GM12878 (cell line): ENCODE measurements at regions not wholly inside any gene's neighbourhood (a gene's known extent, or its start where the extent isn't known, plus 50 kb on each side); places are given as distances from the start of the nearest gene placed in this dataset.

Experiments
- ATAC-seq: fragments of 200-7000 bp; cut with Tn5 transposase; 3 replicates; pipeline ENCODE4 v1.9.1; 2020; ENCODE audit warnings: mild to moderate bottlenecking, moderate library complexity
- BruUV-seq: library from RNA; stranded (reverse); fragments of 400-500 nt; replicated peaks from 2 replicates; lab custom pipeline; 2021; lab: Mats Ljungman, UMichigan
- CTCF ChIA-PET: fragments of 300-600 bp; sonication (Branson Sonifier 250); formaldehyde crosslinking; extraction: SDS; loops from one replicate; lab custom pipeline; 2021; ENCODE audit warnings: inconsistent platforms; lab: Yijun Ruan, JAX
- POLR2A ChIA-PET: fragments of 350-600 bp; formaldehyde crosslinking; extraction: SDS; loops from one replicate; lab custom pipeline; 2021; ENCODE audit warnings: inconsistent platforms; lab: Charles Lee
- RAD21 ChIA-PET: fragments of 300-600 bp; sonication (Branson Sonifier 250); formaldehyde crosslinking; loops from one replicate; lab custom pipeline; 2023; ENCODE audit warnings: antibody characterized with exemption; ENCODE audit not compliant: unreplicated experiment; lab: Charles Lee
- SMC1A ChIA-PET: fragments of 300-600 bp; sonication (Branson Sonifier 250); formaldehyde crosslinking; loops from one replicate; lab custom pipeline; 2023; ENCODE audit not compliant: unreplicated experiment, uncharacterized antibody; lab: Charles Lee
- DNase-seq: peaks from one replicate; pipeline ENCODE4 v3.0.0-alpha.2; 2011; ENCODE audit warnings: low read depth, low spot score
- FAIRE-seq: peaks from 3 replicates; lab custom pipeline; 2011; peaks lifted over from hg19 to GRCh38; lab: Jason Lieb, UNC
- H2AFZ ChIP-seq: 2 replicates; pipeline ENCODE4 v1.6.0; 2011; ENCODE audit warnings: low read depth, low read length, control low read depth; ENCODE audit not compliant: control insufficient read depth
- H3K27ac ChIP-seq: 2 replicates; pipeline ENCODE4 v1.5.1; 2011; ENCODE audit warnings: control low read depth; ENCODE audit not compliant: control insufficient read depth, insufficient read depth
- H3K27me3 ChIP-seq, 2 experiments: replicated peaks in 1 of 2; 2 replicates each; pipeline versions ENCODE4 v1.6.0 to v1.6.1; 2011; ENCODE audit warnings: low read length in 1 of 2; ENCODE audit not compliant: control insufficient read depth in 2 of 2, insufficient read depth in 2 of 2
- H3K36me3 ChIP-seq, 2 experiments: 2 replicates each; pipeline ENCODE4 v1.5.1; 2011; ENCODE audit warnings: low read length in 1 of 2; ENCODE audit not compliant: control insufficient read depth in 2 of 2, insufficient read depth in 2 of 2
- H3K4me1 ChIP-seq: 2 replicates; pipeline ENCODE4 v1.6.1; 2011; ENCODE audit warnings: mild to moderate bottlenecking, low read length, moderate library complexity, mixed read lengths; ENCODE audit not compliant: control insufficient read depth, insufficient read depth
- H3K4me2 ChIP-seq: 2 replicates; pipeline ENCODE4 v1.6.0; 2011; ENCODE audit warnings: control low read depth; ENCODE audit not compliant: control insufficient read depth, insufficient read depth
- H3K4me3 ChIP-seq: fragments of 200-600 bp; sonication (generic); 2 replicates; pipeline ENCODE4 v1.5.1; 2016
- H3K79me2 ChIP-seq: 2 replicates; pipeline ENCODE4 v1.6.0; 2011; ENCODE audit warnings: low read length; ENCODE audit not compliant: control insufficient read depth, insufficient read depth
- H3K9ac ChIP-seq: 2 replicates; pipeline ENCODE4 v1.8.0; 2011; ENCODE audit warnings: low read length, control low read depth, mixed read lengths; ENCODE audit not compliant: control insufficient read depth, insufficient read depth
- H3K9me3 ChIP-seq: replicated peaks from 3 replicates; pipeline ENCODE4 v1.5.1; 2011; ENCODE audit warnings: mild to moderate bottlenecking, low read length; ENCODE audit not compliant: control insufficient read depth, insufficient read depth
- H4K20me1 ChIP-seq: 2 replicates; pipeline ENCODE4 v1.6.0; 2011; ENCODE audit not compliant: control insufficient read depth, insufficient read depth
- ASH2L ChIP-seq: fragments of 300-600, 200-600 bp; sonication (generic); IDR thresholded peaks from 2 replicates; pipeline ENCODE4 v1.6.1; 2017; ENCODE audit warnings: low read depth, mild to moderate bottlenecking, borderline replicate concordance
- ATF7 ChIP-seq: fragments of 450-650 bp; IDR thresholded peaks from 2 replicates; pipeline ENCODE4 v1.6.1; 2016; ENCODE audit warnings: low read depth, mild to moderate bottlenecking
- BCLAF1 ChIP-seq: fragments of 450-650 bp; IDR thresholded peaks from 2 replicates; pipeline ENCODE4 v1.6.1; 2017; ENCODE audit warnings: antibody characterized with exemption, mild to moderate bottlenecking, moderate library complexity
- E2F4 ChIP-seq: IDR thresholded peaks from 2 replicates; pipeline ENCODE4 v1.6.1; 2012; ENCODE audit warnings: low read depth, low read length, improper control_type of control experiment
- FOS ChIP-seq: IDR thresholded peaks from 3 replicates; pipeline ENCODE4 v1.6.1; 2011; ENCODE audit warnings: borderline replicate concordance; ENCODE audit not compliant: insufficient read length; ENCODE audit errors: extremely low read depth
- HDGF ChIP-seq: fragments of 450-650 bp; IDR thresholded peaks from 2 replicates; pipeline ENCODE4 v1.6.1; 2016; ENCODE audit warnings: antibody characterized with exemption
- NFIC ChIP-seq: IDR thresholded peaks from 2 replicates; pipeline ENCODE4 v1.6.1; 2012; ENCODE audit warnings: low read depth, mild to moderate bottlenecking, inconsistent platforms, low read length, moderate library complexity
- PAX5 ChIP-seq: IDR thresholded peaks from 2 replicates; pipeline ENCODE4 v1.6.1; 2011; ENCODE audit warnings: low read depth, low read length, borderline replicate concordance
- POLR2A ChIP-seq: IDR thresholded peaks from 2 replicates; pipeline ENCODE4 v1.6.1; 2011; ENCODE audit warnings: low read depth, mild to moderate bottlenecking, low read length
- USF1 ChIP-seq: IDR thresholded peaks from 2 replicates; pipeline ENCODE4 v1.6.1; 2011; ENCODE audit warnings: borderline replicate concordance, low read depth, mild to moderate bottlenecking, moderate library complexity, mixed read lengths, low read length; ENCODE audit not compliant: insufficient read depth; ENCODE audit errors: extremely low read length
- WGBS: methylation state at CpG from one replicate; pipeline ENCODE4 v1.1.6; 2016; ENCODE audit warnings: low lambda C conversion rate; ENCODE audit not compliant: insufficient replicate concordance, insufficient coverage; ENCODE audit errors: missing lambda C conversion rate; 5-methylcytosine and 5-hydroxymethylcytosine counted together
- in situ Hi-C: fragments of 300-500 bp; cut with MboI; formaldehyde crosslinking; loops from 9 replicates; pipeline ENCODE4 v1.14.3; 2018; ENCODE audit warnings: mixed read lengths
- intact Hi-C: fragments of 100-400 bp; cut with micrococcal nuclease; formaldehyde crosslinking; loops from one replicate; pipeline ENCODE4 v1.14.2; 2022; ENCODE audit not compliant: unreplicated experiment
- TF ChIP-seq, protein P1 (sequence below): IDR thresholded peaks from 2 replicates; pipeline ENCODE4 v1.6.1; 2012; ENCODE audit warnings: low read depth, low read length, improper control_type of control experiment

GRCh38 chr1:115432061-115432460 lies 94.0 kb upstream of the NGF start (continued):
- no peak for TF ChIP-seq ATF7
- TF ChIP-seq HDGF = no peak
- no peak for TF ChIP-seq NFIC
- TF ChIP-seq, all 136 proteins: peak for 0

- H3K36me3 ChIP-seq = no peaks in the 10 kb centered on the region
- ChIA-PET CTCF (no interaction called here), POLR2A (no interaction called here), SMC1A (interaction anchor here (1.9 kb wide), 1 partner anchor 10 kb away, joined by 6 read pairs; no protein-coding TSS in a partner anchor), RAD21 (no interaction called here)
- no peak for DNase-seq
- no peak overlapping the region for H3K4me3 ChIP-seq
- no peaks in the 10 kb centered on the region for H4K20me1 ChIP-seq
- 26% methylated on average over 7 of the region's 7 CpGs for WGBS
- FAIRE-seq = no peak
- no peaks in the 10 kb centered on the region for H3K27me3 ChIP-seq
- in situ Hi-C loops (no loop called here), intact Hi-C loops (no loop called here)
- H3K79me2 ChIP-seq = no peaks in the 10 kb centered on the region
- no peaks in the 10 kb centered on the region for H3K9me3 ChIP-seq
- BruUV-seq = no TSS peak
- no peak overlapping the region for H3K9ac ChIP-seq
- H2AFZ ChIP-seq = no peak overlapping the region
- ATAC-seq = no peak
- H3K4me2 ChIP-seq = no peak overlapping the region
- no peaks in the 10 kb centered on the region for H3K4me1 ChIP-seq
- no peak for TF ChIP-seq ASH2L
- no peak for TF ChIP-seq BCLAF1
- TF ChIP-seq, protein P1, sequence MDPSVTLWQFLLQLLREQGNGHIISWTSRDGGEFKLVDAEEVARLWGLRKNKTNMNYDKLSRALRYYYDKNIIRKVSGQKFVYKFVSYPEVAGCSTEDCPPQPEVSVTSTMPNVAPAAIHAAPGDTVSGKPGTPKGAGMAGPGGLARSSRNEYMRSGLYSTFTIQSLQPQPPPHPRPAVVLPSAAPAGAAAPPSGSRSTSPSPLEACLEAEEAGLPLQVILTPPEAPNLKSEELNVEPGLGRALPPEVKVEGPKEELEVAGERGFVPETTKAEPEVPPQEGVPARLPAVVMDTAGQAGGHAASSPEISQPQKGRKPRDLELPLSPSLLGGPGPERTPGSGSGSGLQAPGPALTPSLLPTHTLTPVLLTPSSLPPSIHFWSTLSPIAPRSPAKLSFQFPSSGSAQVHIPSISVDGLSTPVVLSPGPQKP = no peak
- TF ChIP-seq POLR2A = no peak
- no peak for TF ChIP-seq USF1
- no peak for TF ChIP-seq FOS
- no peak for TF ChIP-seq PAX5
- TF ChIP-seq E2F4 = no peak
- no peak overlapping the region for H3K27ac ChIP-seq
These were observed 92.6 kb upstream of the NGF start for GRCh38 chr1:115430441-115431158.
